ENCODE measurements at regions not wholly inside any gene's neighbourhood (a gene's known extent, or its start where the extent isn't known, plus 50 kb on each side); places are given as distances from the start of the nearest gene placed in this dataset.

GRCh38 chr12:124498275-124499189, 68.9 kb downstream of the NCOR2 start:
- no peak for FAIRE-seq

GRCh38 chr12:124497658-124498057, 69.8 kb downstream of the NCOR2 start:
- FAIRE-seq (no peak), DNase-seq (ENCODE audit: insufficient read length, low spot score) (no peak)

More at GRCh38 chr12:124498275-124499189, 68.9 kb downstream of the NCOR2 start:
- DNase-seq (ENCODE audit: insufficient read length, low spot score): no peak
- no peak for TF ChIP-seq POLR2A (IDR thresholded peaks at IDR 0.05; ENCODE audit: low read depth, low read length)

GRCh38 chr12:124497039-124497438, 70.4 kb downstream of the NCOR2 start:
- no peak for DNase-seq (ENCODE audit: insufficient read length, low spot score)
- no peak for FAIRE-seq
- TF ChIP-seq POLR2A (IDR thresholded peaks at IDR 0.05; ENCODE audit: low read depth, low read length): no peak

More at GRCh38 chr12:124497658-124498057, 69.8 kb downstream of the NCOR2 start:
- TF ChIP-seq POLR2A (IDR thresholded peaks at IDR 0.05; ENCODE audit: low read depth, low read length): no peak

GRCh38 chr12:124496584-124496983, 70.8 kb downstream of the NCOR2 start:
- FAIRE-seq: no peak
- no peak for DNase-seq (ENCODE audit: insufficient read length, low spot score)
- no peak for TF ChIP-seq POLR2A (IDR thresholded peaks at IDR 0.05; ENCODE audit: low read depth, low read length)

- DNase-seq (ENCODE audit: insufficient read length, low spot score) (no peak), FAIRE-seq (no peak)
- no peak for TF ChIP-seq POLR2A (IDR thresholded peaks at IDR 0.05; ENCODE audit: low read depth, low read length)
Measured at GRCh38 chr12:124495194-124495983, 72.0 kb downstream of the NCOR2 start.

- FAIRE-seq: no peak
- no peak for DNase-seq (ENCODE audit: insufficient read length, low spot score)
Measured at GRCh38 chr12:124494751-124495129, 72.7 kb downstream of the NCOR2 start.

GRCh38 chr12:124493809-124494750, 73.3 kb downstream of the NCOR2 start:
- FAIRE-seq (no peak), DNase-seq (ENCODE audit: insufficient read length, low spot score) (no peak)
- TF ChIP-seq POLR2A (IDR thresholded peaks at IDR 0.05; ENCODE audit: low read depth, low read length): no peak

More at GRCh38 chr12:124494751-124495129, 72.7 kb downstream of the NCOR2 start:
- no peak for TF ChIP-seq POLR2A (IDR thresholded peaks at IDR 0.05; ENCODE audit: low read depth, low read length)

GRCh38 chr12:124492879-124493808, 74.3 kb downstream of the NCOR2 start:
- DNase-seq (ENCODE audit: insufficient read length, low spot score) (no peak), FAIRE-seq (no peak)
- no peak for TF ChIP-seq POLR2A (IDR thresholded peaks at IDR 0.05; ENCODE audit: low read depth, low read length)

GRCh38 chr12:124491856-124492420, 75.5 kb downstream of the NCOR2 start:
- no peak for FAIRE-seq
- DNase-seq (ENCODE audit: insufficient read length, low spot score): no peak

GRCh38 chr12:124491310-124491709, 76.1 kb downstream of the NCOR2 start:
- no peak for TF ChIP-seq POLR2A (IDR thresholded peaks at IDR 0.05; ENCODE audit: low read depth, low read length)
- DNase-seq (ENCODE audit: insufficient read length, low spot score) (no peak), FAIRE-seq (no peak)

More at GRCh38 chr12:124491856-124492420, 75.5 kb downstream of the NCOR2 start:
- no peak for TF ChIP-seq POLR2A (IDR thresholded peaks at IDR 0.05; ENCODE audit: low read depth, low read length)

- TF ChIP-seq POLR2A (IDR thresholded peaks at IDR 0.05; ENCODE audit: low read depth, low read length): no peak
- DNase-seq (ENCODE audit: insufficient read length, low spot score) (no peak), FAIRE-seq (no peak)
Measured at GRCh38 chr12:124490584-124491305, 76.7 kb downstream of the NCOR2 start.
